GM12873 (cell line): ENCODE measurements at regions not wholly inside any gene's neighbourhood (a gene's known extent, or its start where the extent isn't known, plus 50 kb on each side); places are given as distances from the start of the nearest gene placed in this dataset.

Source experiments
- TF ChIP-seq, protein P1 (sequence below): IDR thresholded peaks from 2 replicates; pipeline ENCODE4 v1.5.1; 2012; ENCODE audit warnings: low read depth, mild to moderate bottlenecking, moderate library complexity, low read length, control low read depth; ENCODE audit not compliant: insufficient read depth; ENCODE audit errors: missing control alignments

DNA sequence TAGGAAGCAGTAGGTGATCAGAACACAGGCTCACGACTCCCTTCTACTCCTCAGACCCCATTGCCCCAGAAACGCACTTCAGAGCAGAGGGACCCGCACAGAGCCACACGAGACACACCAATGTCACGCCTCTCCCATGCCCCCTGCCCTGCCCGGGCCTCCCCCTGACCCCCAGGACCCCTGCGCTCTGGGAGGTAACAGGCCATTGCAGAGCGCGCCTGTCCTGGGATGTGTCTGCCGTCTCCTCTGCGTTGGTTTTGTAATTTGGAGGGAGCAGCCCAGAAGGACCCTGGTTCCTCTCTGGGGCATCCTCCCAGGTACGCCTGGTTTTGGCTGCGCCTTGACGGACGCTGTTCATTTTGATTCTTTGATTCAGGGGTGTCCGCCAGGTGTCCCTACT lies 85.4 kb downstream of the UNCX start:
- TF ChIP-seq, protein P1, sequence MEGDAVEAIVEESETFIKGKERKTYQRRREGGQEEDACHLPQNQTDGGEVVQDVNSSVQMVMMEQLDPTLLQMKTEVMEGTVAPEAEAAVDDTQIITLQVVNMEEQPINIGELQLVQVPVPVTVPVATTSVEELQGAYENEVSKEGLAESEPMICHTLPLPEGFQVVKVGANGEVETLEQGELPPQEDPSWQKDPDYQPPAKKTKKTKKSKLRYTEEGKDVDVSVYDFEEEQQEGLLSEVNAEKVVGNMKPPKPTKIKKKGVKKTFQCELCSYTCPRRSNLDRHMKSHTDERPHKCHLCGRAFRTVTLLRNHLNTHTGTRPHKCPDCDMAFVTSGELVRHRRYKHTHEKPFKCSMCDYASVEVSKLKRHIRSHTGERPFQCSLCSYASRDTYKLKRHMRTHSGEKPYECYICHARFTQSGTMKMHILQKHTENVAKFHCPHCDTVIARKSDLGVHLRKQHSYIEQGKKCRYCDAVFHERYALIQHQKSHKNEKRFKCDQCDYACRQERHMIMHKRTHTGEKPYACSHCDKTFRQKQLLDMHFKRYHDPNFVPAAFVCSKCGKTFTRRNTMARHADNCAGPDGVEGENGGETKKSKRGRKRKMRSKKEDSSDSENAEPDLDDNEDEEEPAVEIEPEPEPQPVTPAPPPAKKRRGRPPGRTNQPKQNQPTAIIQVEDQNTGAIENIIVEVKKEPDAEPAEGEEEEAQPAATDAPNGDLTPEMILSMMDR, result no peak

DNA sequence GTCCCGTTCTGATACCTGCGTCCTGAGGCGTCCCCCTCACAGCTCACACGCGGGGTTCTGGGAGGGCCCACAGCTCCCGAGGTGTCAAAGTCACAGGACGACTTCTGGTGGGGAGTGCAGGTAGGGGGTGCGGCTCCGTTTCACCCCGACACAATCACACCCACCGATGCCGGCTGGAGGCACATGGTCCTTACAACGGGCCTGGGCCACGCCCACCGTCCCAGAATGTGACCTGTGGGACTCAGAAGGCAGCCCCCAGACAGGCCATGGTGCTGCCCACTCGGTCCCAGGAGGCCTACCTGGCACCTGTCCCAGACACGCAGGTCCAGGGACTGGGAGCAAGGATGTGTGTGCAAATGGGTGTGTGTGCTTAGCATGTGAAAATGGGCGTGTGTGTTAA lies 86.0 kb downstream of the UNCX start:
- TF ChIP-seq, protein P1, result no peak

DNA sequence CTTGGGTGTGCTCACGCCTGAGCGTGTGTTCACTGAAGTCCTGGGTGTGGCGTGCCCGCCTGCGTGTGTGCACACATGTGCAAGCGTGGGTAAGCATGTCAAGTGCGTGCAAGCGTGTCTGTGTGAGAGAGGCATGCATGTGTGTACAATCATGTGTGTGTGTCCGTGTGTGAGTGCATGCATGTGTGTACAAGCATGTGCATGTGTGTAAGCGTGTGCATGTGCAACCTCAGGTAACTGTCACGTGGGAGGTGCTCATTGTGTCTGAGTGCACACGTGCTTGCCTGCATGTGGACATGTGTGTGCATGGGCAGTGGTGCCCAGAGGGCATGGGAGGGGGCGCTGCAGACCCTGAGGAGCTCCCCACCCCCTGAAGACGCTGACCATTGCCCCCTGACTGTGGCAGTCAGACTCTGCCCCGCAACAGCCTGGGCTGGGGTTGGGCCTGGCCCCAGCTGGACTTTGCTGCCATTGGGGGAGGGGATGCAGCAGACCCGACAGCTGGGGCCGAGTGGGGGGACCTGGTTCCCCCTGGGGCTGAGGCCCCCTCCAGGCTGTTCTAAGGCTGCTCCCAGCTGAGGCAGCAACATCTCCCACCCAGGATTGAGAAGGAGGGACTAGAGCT lies 88.1 kb downstream of the UNCX start:
- TF ChIP-seq, protein P1, result no peak

DNA sequence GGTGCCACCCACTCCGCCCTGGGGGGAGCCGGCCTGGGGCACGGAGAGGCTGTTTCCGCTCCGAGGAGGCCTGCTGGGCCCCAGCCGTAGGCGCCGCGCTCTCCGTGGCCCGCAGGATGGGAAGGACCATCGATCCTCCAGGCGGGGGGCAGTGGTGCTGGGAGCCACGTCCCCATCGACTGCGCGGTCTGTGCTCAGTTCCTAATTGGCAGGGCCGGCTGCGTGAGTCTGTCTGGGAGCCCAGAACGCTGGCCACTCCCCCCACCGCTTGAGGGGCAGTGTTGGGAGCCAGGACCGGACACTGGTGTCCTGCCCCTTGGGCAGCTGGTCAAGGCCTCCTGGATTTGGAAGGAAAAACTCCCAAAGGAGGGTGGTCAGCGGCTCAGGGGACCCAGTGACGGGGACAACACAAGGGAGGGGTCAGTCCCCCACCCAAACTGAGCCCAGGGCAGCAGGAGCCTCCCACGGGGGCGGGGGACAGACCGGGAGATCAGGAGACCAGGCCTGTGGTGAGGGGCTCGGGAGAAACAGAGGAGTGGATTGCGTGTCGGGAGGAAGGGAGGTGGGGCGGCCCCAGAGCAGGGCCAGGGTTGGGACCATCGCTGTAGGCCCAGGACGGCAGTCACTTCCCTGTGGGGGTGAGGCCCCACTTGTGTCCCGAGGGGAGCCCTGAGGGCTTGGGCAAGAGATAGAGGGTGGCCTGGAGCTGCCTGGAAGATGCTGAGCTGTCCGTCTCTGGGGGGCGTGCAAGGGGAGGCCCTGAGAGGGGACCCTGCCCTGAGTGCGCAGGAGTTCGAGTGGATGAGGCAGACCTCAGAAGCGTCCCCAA lies 89.0 kb downstream of the UNCX start:
- TF ChIP-seq, protein P1, result no peak

DNA sequence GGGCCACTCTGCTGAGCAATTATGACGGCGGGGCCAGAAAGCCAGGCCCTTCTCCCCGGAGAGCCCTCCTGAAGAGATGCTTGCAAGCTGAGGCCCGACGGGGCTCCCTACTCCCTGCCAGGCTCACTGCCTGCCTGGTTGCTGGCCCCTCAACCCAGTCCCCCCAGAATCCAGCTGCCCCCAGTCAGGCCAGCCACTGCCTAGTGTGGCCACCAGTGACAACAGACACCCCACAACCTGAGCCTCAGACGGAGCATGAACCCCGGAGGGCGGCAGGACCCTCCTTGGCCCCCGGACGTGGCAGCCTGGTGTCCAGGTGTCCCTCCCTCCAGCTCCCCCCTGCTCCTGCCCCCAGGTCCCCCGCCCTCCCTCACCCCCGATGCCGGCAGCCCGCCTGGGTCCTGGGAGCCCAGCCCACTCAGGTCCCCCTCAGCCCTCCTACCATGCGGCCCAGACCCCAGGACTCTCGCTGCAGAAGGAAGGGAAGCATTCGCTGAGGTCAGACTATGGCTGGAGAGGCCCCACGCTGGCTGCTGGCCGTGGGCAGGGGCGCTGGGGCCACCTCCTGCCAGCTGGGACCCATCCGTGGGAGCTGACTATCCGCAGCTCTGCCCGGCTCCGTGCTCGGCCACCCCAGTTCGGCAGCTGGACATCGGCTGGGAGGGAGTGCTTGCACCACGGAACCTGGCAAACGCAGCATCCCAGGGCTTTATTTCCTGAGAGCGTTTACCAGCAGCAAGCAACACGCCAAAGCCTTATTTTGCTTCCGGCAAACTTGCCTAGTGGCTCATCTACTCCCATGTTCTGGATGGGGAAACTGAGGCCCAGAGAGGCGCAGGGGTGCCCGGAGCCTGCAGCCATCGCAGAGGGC lies 89.8 kb downstream of the UNCX start:
- TF ChIP-seq, protein P1, result no peak

DNA sequence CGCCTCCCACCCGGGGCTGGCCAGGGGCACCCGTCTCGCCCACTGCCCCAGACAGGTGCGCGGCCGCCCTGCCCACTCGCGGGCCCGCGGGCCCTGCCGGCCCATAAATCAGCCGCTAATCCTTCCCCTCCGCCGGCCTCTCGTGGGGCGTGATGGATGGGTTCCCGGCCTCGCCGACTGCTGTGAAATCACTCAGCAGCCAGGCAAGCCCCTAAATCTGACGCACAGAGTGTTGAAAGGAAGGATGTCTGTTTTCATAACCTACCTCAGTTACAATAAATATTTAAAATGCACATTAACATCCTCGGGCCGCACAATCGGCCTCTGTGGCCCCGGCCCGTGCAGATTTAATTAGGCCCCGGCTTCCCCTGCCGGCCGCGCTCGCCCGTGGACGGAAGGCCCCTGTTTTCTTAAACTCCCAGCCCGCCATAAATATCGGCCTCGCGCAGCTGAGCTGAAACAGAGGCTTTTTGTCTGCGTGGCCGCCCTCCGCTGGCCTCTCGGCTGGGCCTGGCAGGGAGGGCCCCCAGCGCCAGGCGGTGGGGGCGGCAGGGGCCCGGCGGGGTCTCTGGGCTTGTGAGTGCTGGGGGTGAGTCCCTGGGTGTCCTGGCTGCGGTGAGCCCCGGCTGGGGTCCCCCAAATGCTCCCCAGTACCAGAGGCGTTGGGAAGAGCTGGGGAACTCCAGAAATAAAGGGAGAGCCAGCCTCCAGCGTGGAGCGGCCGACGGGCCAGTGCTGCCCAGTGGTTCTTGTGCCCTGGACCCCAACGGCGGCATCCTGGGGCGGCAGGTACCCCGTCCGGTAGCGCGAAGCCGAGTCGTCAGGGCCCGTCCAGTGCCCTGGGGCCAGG lies 90.7 kb downstream of the UNCX start:
- TF ChIP-seq, protein P1, result no peak
